ENCODE measurements at regions not wholly inside any gene's neighbourhood (a gene's known extent, or its start where the extent isn't known, plus 50 kb on each side); places are given as distances from the start of the nearest gene placed in this dataset.
"Not testable (repeated sequence)": the region's sequence is repeated elsewhere in the genome, so short reads cannot be mapped to it uniquely, and the experiment has no call there.

- DNase-seq (ENCODE audit: low read depth in 2 of 3, low spot score in 2 of 3), result no peak
These were observed 252.9 kb downstream of the DPY19L2 start for GRCh38 chr12:63415357-63415756.

- DNase-seq (ENCODE audit: low read depth in 2 of 3, low spot score in 2 of 3), result peak in 1 of 3 donors; percentile 6
These were observed 258.1 kb downstream of the DPY19L2 start for GRCh38 chr12:63410197-63410596.

GRCh38 chr12:63406781-63407180 is 255.8 kb upstream of the AVPR1A start:
- DNase-seq (ENCODE audit: low read depth in 2 of 3, low spot score in 2 of 3), result no peak

- DNase-seq (ENCODE audit: low read depth in 2 of 3, low spot score in 2 of 3), result no peak
These were observed 253.6 kb upstream of the AVPR1A start for GRCh38 chr12:63404611-63405010.

GRCh38 chr12:63403256-63403655 is 252.3 kb upstream of the AVPR1A start:
- DNase-seq (ENCODE audit: low read depth in 2 of 3, low spot score in 2 of 3), result no peak

DNA sequence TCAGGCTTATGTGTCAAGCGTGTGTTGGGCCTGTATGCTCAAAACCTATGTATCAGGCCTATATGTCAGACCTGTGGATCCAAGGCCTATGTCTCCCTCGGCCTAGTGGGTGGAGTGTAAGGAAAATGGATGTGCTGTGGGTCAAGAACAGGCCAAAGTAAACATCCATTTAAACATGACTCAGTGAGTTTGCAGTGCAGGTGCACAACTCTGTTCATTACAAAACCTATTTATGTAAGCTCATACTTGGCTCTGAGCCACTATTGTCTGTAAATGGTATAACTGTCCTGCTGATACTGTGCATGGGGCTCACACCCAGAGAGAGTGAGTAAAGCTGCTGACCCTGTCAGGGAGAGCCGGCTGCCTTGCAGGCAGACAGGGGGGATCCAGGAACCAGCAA is 249.7 kb upstream of the AVPR1A start:
- DNase-seq (ENCODE audit: low read depth in 2 of 3, low spot score in 2 of 3), result no peak

GRCh38 chr12:63400318-63400717 is 249.3 kb upstream of the AVPR1A start:
- no peak for DNase-seq (ENCODE audit: low read depth in 2 of 3, low spot score in 2 of 3)

DNA sequence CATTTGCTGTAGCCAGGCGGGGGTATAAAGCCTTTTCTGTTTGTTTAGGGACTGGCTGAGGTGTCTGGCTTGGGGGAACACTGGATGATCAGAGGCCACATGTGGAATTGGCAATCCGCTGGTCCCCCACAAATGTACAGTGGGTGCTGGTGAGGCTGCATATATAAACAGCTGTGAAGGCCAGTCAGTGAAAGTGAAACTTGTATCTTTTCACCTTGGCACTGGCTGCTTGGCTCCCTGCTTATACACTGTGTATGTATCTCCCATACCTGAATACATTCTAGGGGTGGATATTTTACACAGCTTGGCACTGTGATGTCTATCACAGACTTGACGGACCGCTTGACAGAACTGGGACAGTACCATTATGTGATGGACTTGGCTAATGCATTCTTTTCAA is 246.8 kb upstream of the AVPR1A start:
- DNase-seq (ENCODE audit: low read depth in 2 of 3, low spot score in 2 of 3), result no peak

- DNase-seq (ENCODE audit: low read depth in 2 of 3, low spot score in 2 of 3), result no peak
These were observed 245.1 kb upstream of the AVPR1A start for GRCh38 chr12:63396135-63396534.

GRCh38 chr12:63394983-63395382 is 244.0 kb upstream of the AVPR1A start:
- no peak for DNase-seq (ENCODE audit: low read depth in 2 of 3, low spot score in 2 of 3)

- DNase-seq (ENCODE audit: low read depth in 2 of 3, low spot score in 2 of 3), result no peak
These were observed 243.3 kb upstream of the AVPR1A start for GRCh38 chr12:63394349-63394748.

GRCh38 chr12:63389211-63389610 is 238.2 kb upstream of the AVPR1A start:
- peak in 1 of 3 donors; percentile 46 for DNase-seq (ENCODE audit: low read depth in 2 of 3, low spot score in 2 of 3)

- no peak for DNase-seq (ENCODE audit: low read depth in 2 of 3, low spot score in 2 of 3)
These were observed 236.8 kb upstream of the AVPR1A start for GRCh38 chr12:63387771-63388170.

- no peak for DNase-seq (ENCODE audit: low read depth in 2 of 3, low spot score in 2 of 3)
These were observed 231.9 kb upstream of the AVPR1A start for GRCh38 chr12:63382930-63383329.

- no peak for DNase-seq (ENCODE audit: low read depth in 2 of 3, low spot score in 2 of 3)
These were observed 211.8 kb upstream of the AVPR1A start for GRCh38 chr12:63362791-63363190.

DNA sequence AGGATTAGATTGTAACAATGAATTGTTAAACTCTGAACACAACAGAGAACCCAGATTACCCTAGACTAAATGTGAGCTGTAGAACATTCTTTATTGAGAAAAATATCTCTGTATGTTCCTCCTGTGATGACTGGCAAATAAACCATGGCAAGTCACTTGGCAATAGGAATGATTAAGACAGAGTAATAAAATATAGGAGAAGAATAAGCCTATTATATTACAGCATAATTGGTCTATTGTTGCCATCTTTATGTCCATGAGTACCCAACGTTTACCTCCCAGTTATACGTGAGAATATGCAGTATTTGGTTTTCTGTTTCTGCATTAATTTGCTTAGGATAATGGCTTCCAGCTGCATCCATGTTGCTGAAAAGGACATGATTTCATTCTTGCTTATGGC is 211.2 kb upstream of the AVPR1A start:
- DNase-seq (ENCODE audit: low read depth in 2 of 3, low spot score in 2 of 3), result no peak

DNA sequence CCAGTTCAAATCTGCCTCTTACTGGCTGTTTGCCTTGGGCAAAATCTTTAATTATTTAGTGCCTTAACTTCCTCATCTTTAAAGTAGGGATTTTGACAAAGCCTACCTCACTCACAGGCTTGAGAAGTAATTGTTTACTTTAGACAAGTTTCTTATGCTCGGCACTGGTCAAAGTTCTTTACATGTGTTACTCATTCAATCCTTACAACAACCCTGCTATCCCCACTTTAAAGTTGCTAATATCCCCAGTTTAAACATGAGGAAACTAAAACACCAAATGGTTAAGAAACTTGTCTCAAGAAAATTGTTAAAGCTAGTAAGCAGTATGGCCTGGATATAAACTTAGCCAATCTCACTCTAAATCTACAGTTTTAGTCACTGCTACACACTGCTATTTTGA is 204.0 kb upstream of the AVPR1A start:
- no peak for DNase-seq (ENCODE audit: low read depth in 2 of 3, low spot score in 2 of 3)

GRCh38 chr12:63353559-63353958 is 202.6 kb upstream of the AVPR1A start:
- DNase-seq (ENCODE audit: low read depth in 2 of 3, low spot score in 2 of 3), result peak in 1 of 3 donors; percentile 14

GRCh38 chr12:63351370-63351769 is 200.4 kb upstream of the AVPR1A start:
- DNase-seq (ENCODE audit: low read depth in 2 of 3, low spot score in 2 of 3), result no peak

- DNase-seq (ENCODE audit: low read depth in 2 of 3, low spot score in 2 of 3), result no peak
These were observed 197.6 kb upstream of the AVPR1A start for GRCh38 chr12:63348556-63348955.

DNA sequence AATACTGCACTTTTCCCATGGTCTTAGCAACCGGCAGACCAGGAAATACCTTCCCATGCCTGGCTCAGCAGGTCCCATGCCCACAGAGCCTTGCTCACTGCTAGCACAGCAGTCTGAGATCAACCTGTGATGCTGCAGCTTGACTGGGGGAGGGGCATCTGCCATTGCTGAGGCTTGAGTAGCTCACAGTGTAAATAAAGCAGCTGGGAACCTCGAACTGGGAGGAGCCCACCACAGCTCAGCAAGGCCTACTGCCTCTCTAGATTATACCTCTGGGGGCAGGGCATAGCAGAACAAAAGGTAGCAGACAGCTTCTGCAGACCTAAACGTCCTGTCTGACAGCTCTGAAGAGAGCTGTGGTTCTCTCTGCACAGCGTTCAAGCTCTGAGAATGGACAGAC is 186.2 kb upstream of the AVPR1A start:
- not testable (repeated sequence) for DNase-seq (ENCODE audit: low read depth in 2 of 3, low spot score in 2 of 3)

GRCh38 chr12:63326260-63326659 is 175.3 kb upstream of the AVPR1A start:
- no peak for DNase-seq (ENCODE audit: low read depth in 2 of 3, low spot score in 2 of 3)

DNA sequence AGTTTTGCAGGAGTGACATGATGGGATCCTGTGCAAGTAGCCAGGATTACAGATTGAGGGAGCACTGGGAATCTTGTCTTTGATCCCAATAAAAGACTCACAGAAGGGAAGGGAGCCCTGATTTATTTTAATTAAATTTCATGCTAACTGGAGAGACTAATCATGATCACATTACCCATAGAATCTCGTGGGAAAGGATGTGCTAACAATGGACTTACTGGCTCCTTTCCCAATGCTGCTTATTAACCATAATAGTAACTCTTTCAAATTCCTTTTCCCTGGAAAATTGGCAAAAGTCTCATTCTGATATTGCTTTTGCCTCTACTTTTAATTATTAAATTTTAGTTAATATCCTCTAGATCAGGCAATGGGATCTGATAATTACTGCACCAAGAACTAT is 174.8 kb upstream of the AVPR1A start:
- DNase-seq (ENCODE audit: low read depth in 2 of 3, low spot score in 2 of 3), result no peak

DNA sequence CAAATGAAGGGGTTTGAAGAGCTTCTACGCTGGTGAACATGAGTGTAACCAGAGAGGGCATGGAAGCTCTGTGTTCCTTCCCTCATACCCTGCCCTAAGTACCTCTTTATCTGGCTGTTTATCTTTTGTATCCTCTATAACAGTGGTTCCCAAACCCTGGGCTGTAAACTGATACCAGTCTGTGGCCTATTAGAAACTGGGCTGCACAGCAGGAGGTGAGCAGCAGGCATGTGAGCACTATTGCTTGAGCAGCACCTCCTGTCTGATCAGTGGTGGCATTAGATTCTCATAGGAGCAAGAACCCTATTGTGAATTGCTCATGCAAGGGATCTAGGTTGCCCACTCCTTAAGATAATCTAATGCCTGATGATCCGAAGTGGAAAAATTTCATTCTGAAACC is 172.9 kb upstream of the AVPR1A start:
- DNase-seq (ENCODE audit: low read depth in 2 of 3, low spot score in 2 of 3), result no peak
